SK-N-SH (cell line): ENCODE measurements at regions not wholly inside any gene's neighbourhood (a gene's known extent, or its start where the extent isn't known, plus 50 kb on each side); places are given as distances from the start of the nearest gene placed in this dataset.
A peak's percentile ranks its signal among the peaks of the same experiment; 100 is the strongest.

Experiments
- CTCF ChIA-PET: fragments of 300-600, 350-600 bp; formaldehyde crosslinking; extraction: SDS; loops from one replicate; lab custom pipeline; 2021; lab: Yijun Ruan, JAX
- POLR2A ChIA-PET: fragments of 350-600 bp; sonication (Branson Sonifier 250); formaldehyde crosslinking; extraction: SDS; loops from one replicate; lab custom pipeline; 2020; ENCODE audit warnings: antibody characterized with exemption, inconsistent platforms; lab: Yijun Ruan, JAX
- DNase-seq: peaks from one replicate; pipeline ENCODE4 v3.0.0; 2012
- H2AFZ ChIP-seq: fragments of 200-600 bp; sonication (generic); 2 replicates; pipeline ENCODE4 v1.8.1; 2016; ENCODE audit warnings: antibody characterized with exemption, mild to moderate bottlenecking, low read depth
- H3F3A ChIP-seq: fragments of 200-600 bp; sonication (generic); replicated peaks from 2 replicates; pipeline ENCODE3; 2016; ENCODE audit warnings: antibody characterized with exemption, mild to moderate bottlenecking; ENCODE audit not compliant: insufficient read depth
- H3K27ac ChIP-seq, 2 experiments: fragments of 200-500 bp in 1 of 2; fragments of 200-600 bp in 1 of 2; sonication (Bioruptor generic) in 1 of 2; sonication (generic), shearing (Covaris generic) in 1 of 2; 2 replicates each; pipeline versions ENCODE4 v1.5.1 to v1.6.1; 2014 to 2016; ENCODE audit warnings: low read depth in 2 of 2, inconsistent platforms in 1 of 2, low read length in 1 of 2, mild to moderate bottlenecking in 1 of 2, mixed read lengths in 1 of 2
- H3K27me3 ChIP-seq: fragments of 200-600 bp; sonication (generic), shearing (Covaris generic); 2 replicates; pipeline ENCODE4 v1.6.1; 2016; ENCODE audit warnings: mixed run types; ENCODE audit not compliant: insufficient read depth
- H3K36me3 ChIP-seq, 2 experiments: fragments of 200-500 bp in 1 of 2; fragments of 200-600 bp in 1 of 2; sonication (Bioruptor generic) in 1 of 2; sonication (generic) in 1 of 2; replicated peaks in 1 of 2; 2 replicates each; pipeline versions ENCODE3 to v1.5.1; 2014 to 2016; ENCODE audit warnings: low read length in 1 of 2, mild to moderate bottlenecking in 1 of 2; ENCODE audit not compliant: insufficient read depth in 2 of 2, control insufficient read depth in 1 of 2
- H3K4me1 ChIP-seq, 2 experiments: fragments of 200-500 bp in 1 of 2; fragments of 200-600 bp in 1 of 2; sonication (Bioruptor generic) in 1 of 2; sonication (generic), shearing (Covaris generic) in 1 of 2; 2 replicates each; pipeline versions ENCODE4 v1.5.1 to v1.6.1; 2014 to 2016; ENCODE audit warnings: low read depth in 1 of 2, low read length in 1 of 2, mixed run types in 1 of 2; ENCODE audit not compliant: insufficient read depth in 2 of 2, control insufficient read depth in 1 of 2
- H3K4me2 ChIP-seq: fragments of 200-600 bp; sonication (generic), shearing (Covaris generic); 2 replicates; pipeline ENCODE4 v1.6.1; 2017; ENCODE audit warnings: mixed run types
- H3K4me3 ChIP-seq, 2 experiments: fragments of 200-500 bp in 1 of 2; fragments of 200-600 bp in 1 of 2; sonication (Bioruptor generic) in 1 of 2; sonication (generic), shearing (Covaris generic) in 1 of 2; 2 replicates each; pipeline versions ENCODE4 v1.5.1 to v1.8.1; 2014 to 2016; ENCODE audit warnings: low read depth in 2 of 2, inconsistent platforms in 1 of 2, low read length in 1 of 2, mild to moderate bottlenecking in 1 of 2, mixed read lengths in 1 of 2, moderate library complexity in 1 of 2
- H3K79me2 ChIP-seq: fragments of 200-600 bp; sonication (generic); 2 replicates; pipeline ENCODE4 v1.8.1; 2017; ENCODE audit warnings: mild to moderate bottlenecking; ENCODE audit not compliant: insufficient read depth
- H3K9ac ChIP-seq: fragments of 200-600 bp; sonication (generic); 2 replicates; pipeline ENCODE4 v1.6.1; 2017; ENCODE audit warnings: mixed run types
- H3K9me2 ChIP-seq: fragments of 200-600 bp; sonication (generic); 2 replicates; pipeline ENCODE4 v1.6.1; 2017; ENCODE audit warnings: mixed run types
- H3K9me3 ChIP-seq: fragments of 200-600 bp; sonication (generic); 2 replicates; pipeline ENCODE4 v1.6.1; 2017; ENCODE audit warnings: mixed run types, mild to moderate bottlenecking, moderate library complexity
- H4K20me1 ChIP-seq: fragments of 200-600 bp; sonication (generic); 2 replicates; pipeline ENCODE4 v1.6.1; 2017; ENCODE audit warnings: mild to moderate bottlenecking, mixed run types; ENCODE audit not compliant: insufficient read depth
- CHD2 ChIP-seq: fragments of 150-350 bp; IDR thresholded peaks from 2 replicates; pipeline ENCODE4 v1.6.1; 2018; ENCODE audit warnings: low read length; ENCODE audit not compliant: partially characterized antibody
- ELF1 ChIP-seq: IDR thresholded peaks from 2 replicates; pipeline ENCODE4 v1.4.0; 2012
- EP300 ChIP-seq, 2 experiments: IDR thresholded peaks; 2 replicates each; pipeline versions ENCODE4 v1.4.0 to v1.6.1; 2012; ENCODE audit warnings: borderline replicate concordance in 1 of 2, low read depth in 1 of 2, low read length in 1 of 2
- FOSL2 ChIP-seq: IDR thresholded peaks from 2 replicates; pipeline ENCODE4 v1.4.0; 2012; ENCODE audit warnings: low read depth, mild to moderate bottlenecking, moderate library complexity, borderline replicate concordance
- FOXJ3 ChIP-seq: sonication (generic); formaldehyde crosslinking; IDR thresholded peaks from 2 replicates; pipeline ENCODE4 v1.5.1; 2020; ENCODE audit warnings: mild to moderate bottlenecking, missing genetic modification reagents
- FOXM1 ChIP-seq: IDR thresholded peaks from 2 replicates; pipeline ENCODE4 v1.4.0; 2012; ENCODE audit warnings: low read depth, mild to moderate bottlenecking
- GABPA ChIP-seq: IDR thresholded peaks from 2 replicates; pipeline ENCODE4 v1.4.0; 2012; ENCODE audit warnings: low read depth, mild to moderate bottlenecking
- MAX ChIP-seq: IDR thresholded peaks from 2 replicates; pipeline ENCODE4 v1.4.0; 2012; ENCODE audit warnings: low read depth
- MEF2A ChIP-seq: IDR thresholded peaks from 2 replicates; pipeline ENCODE4 v1.4.0; 2012; ENCODE audit warnings: low read depth, borderline replicate concordance
- MXI1 ChIP-seq: IDR thresholded peaks from 2 replicates; pipeline ENCODE4 v1.6.1; 2012; ENCODE audit warnings: mild to moderate bottlenecking, low read depth, low read length, improper control_type of control experiment
- NRF1 ChIP-seq: IDR thresholded peaks from 2 replicates; pipeline ENCODE4 v1.6.1; 2012; ENCODE audit warnings: low read depth, mild to moderate bottlenecking, low read length
- RCOR1 ChIP-seq: fragments of 150-350 bp; IDR thresholded peaks from 2 replicates; pipeline ENCODE4 v1.6.1; 2017; ENCODE audit warnings: antibody characterized with exemption, low read length
- RFX5 ChIP-seq: IDR thresholded peaks from 2 replicates; pipeline ENCODE4 v1.6.1; 2012; ENCODE audit warnings: mild to moderate bottlenecking, improper control_type of control experiment, low read length
- RXRA ChIP-seq: IDR thresholded peaks from 2 replicates; pipeline ENCODE4 v1.4.0; 2012; ENCODE audit warnings: low read depth, mild to moderate bottlenecking, borderline replicate concordance
- SIN3A ChIP-seq: IDR thresholded peaks from 2 replicates; pipeline ENCODE4 v1.6.1; 2012; ENCODE audit warnings: low read depth, mild to moderate bottlenecking, low read length, moderate library complexity, borderline replicate concordance
- TCF12 ChIP-seq: IDR thresholded peaks from 2 replicates; pipeline ENCODE4 v1.4.0; 2012
- YY1 ChIP-seq: IDR thresholded peaks from 2 replicates; pipeline ENCODE4 v1.4.0; 2012; ENCODE audit warnings: low read depth, mild to moderate bottlenecking
- WGBS: methylation state at CpG from one replicate; pipeline ENCODE4 v1.1.6; 2017; ENCODE audit warnings: low lambda C conversion rate; 5-methylcytosine and 5-hydroxymethylcytosine counted together
- TF ChIP-seq, protein P1 (sequence below): fragments of 150-350 bp; IDR thresholded peaks from 2 replicates; pipeline ENCODE4 v1.6.1; 2017; ENCODE audit warnings: antibody characterized with exemption, low read length, low read depth, borderline replicate concordance

DNA sequence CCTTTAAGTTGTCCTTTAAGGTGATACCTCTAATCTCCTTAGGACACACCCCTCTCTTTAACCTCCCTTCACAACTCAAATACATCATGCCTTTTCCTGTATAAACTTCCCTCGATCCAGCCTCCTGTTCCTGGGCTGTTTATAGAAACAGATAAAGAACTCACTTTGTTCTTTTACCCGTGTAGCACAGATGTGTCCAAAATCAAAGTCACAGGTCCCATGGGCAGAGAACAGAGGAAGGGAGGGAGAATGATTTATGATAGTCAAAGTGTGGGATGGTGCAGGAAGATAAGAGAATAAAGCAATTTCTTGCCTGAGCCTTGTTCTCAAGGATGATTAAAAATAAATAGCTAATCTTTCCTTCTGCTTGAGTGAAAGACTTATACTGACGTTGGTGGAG is 50.3 kb upstream of the CABCOCO1 start:
- Histone ChIP-seq H3K4me2 (no peak overlapping the region), H3K27ac (no peak overlapping the region; a peak in 1 of 4 replicates), H3K9ac (no peak overlapping the region), H3K27me3 (no peaks in the 10 kb centered on the region), H3K36me3 (no peaks in the 10 kb centered on the region), H3K9me3 (no peaks in the 10 kb centered on the region), H3F3A (no peaks in the 10 kb centered on the region), H3K79me2 (no peaks in the 10 kb centered on the region), H3K4me1 (peaks cover 0 to 11% of the 10 kb centered on the region in 2 experiments; a peak in 2 of 4 replicates), H2AFZ (peak overlapping the region; percentile 66; the same call in 1 of the 2 replicates), H4K20me1 (no peaks in the 10 kb centered on the region), H3K4me3 (no peak overlapping the region), H3K9me2 (no peaks in the 10 kb centered on the region)
- CTCF ChIA-PET = interaction anchor here (0.5 to 0.7 kb wide), 2 partner anchors 13 to 290 kb away, joined by 3 read pairs; no protein-coding TSS in a partner anchor
- WGBS = 55% methylated on average over 3 of the region's 3 CpGs
- DNase-seq = no peak
- TF ChIP-seq, protein P1, sequence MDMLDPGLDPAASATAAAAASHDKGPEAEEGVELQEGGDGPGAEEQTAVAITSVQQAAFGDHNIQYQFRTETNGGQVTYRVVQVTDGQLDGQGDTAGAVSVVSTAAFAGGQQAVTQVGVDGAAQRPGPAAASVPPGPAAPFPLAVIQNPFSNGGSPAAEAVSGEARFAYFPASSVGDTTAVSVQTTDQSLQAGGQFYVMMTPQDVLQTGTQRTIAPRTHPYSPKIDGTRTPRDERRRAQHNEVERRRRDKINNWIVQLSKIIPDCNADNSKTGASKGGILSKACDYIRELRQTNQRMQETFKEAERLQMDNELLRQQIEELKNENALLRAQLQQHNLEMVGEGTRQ = no peak
- TF ChIP-seq SIN3A (no peak), MEF2A (no peak), EP300 (IDR thresholded peaks at IDR 0.05; ENCODE audit: borderline replicate concordance in 1 of 2, low read depth in 1 of 2, low read length in 1 of 2) (no peak), CHD2 (no peak), YY1 (no peak), ELF1 (no peak), NRF1 (no peak), MAX (no peak), MXI1 (no peak), TCF12 (no peak), RFX5 (no peak), GABPA (no peak), FOXM1 (no peak), FOXJ3 (CRISPR knock-in tag) (no peak), FOSL2 (no peak), RCOR1 (no peak)
- POLR2A ChIA-PET = no interaction called here

DNA sequence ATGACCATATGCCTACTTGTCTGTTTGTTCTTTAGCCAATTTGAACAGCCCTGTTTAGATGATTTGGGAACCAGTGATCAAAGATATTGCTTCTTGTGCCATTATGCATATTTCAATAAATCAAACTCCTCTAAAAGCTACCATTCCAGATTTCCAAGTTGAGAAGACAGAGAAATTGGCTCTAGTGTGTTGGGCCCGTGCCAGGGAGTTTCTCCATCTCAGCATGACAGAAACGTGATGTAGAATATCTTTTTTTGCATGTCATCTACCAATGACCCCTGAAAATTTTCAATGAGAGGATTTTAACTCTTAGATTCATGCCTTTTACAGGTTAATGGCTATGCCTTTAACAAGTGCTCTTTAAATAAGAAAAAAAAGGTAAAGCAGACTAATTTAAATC is 50.7 kb upstream of the CABCOCO1 start:
- H3K27ac ChIP-seq = no peak overlapping the region; a peak in 1 of 4 replicates
- H3K4me2 ChIP-seq = no peak overlapping the region
- no peaks in the 10 kb centered on the region for H3F3A ChIP-seq
- no peaks in the 10 kb centered on the region for H3K9me3 ChIP-seq
- no peak for DNase-seq
- no peaks in the 10 kb centered on the region for H3K79me2 ChIP-seq
- H3K9ac ChIP-seq = no peak overlapping the region
- no peak overlapping the region for H3K4me3 ChIP-seq
- no peaks in the 10 kb centered on the region for H3K27me3 ChIP-seq
- H3K9me2 ChIP-seq = no peaks in the 10 kb centered on the region
- H4K20me1 ChIP-seq = no peaks in the 10 kb centered on the region
- peaks cover 0 to 11% of the 10 kb centered on the region in 2 experiments; a peak in 2 of 4 replicates for H3K4me1 ChIP-seq
- ChIA-PET POLR2A (no interaction called here), CTCF (no interaction called here)
- 22% methylated on average over 2 of the region's 2 CpGs for WGBS
- TF ChIP-seq MAX (no peak), RXRA (no peak)
- H3K36me3 ChIP-seq = no peaks in the 10 kb centered on the region
- H2AFZ ChIP-seq = no peak overlapping the region
